SK-N-SH (cell line): ENCODE measurements at regions not wholly inside any gene's neighbourhood (a gene's known extent, or its start where the extent isn't known, plus 50 kb on each side); places are given as distances from the start of the nearest gene placed in this dataset.
"Not testable (repeated sequence)": the region's sequence is repeated elsewhere in the genome, so short reads cannot be mapped to it uniquely, and the experiment has no call there.

Source experiments
- CTCF ChIA-PET: fragments of 300-600, 350-600 bp; formaldehyde crosslinking; extraction: SDS; loops from one replicate; lab custom pipeline; 2021; lab: Yijun Ruan, JAX
- POLR2A ChIA-PET: fragments of 350-600 bp; sonication (Branson Sonifier 250); formaldehyde crosslinking; extraction: SDS; loops from one replicate; lab custom pipeline; 2020; ENCODE audit warnings: antibody characterized with exemption, inconsistent platforms; lab: Yijun Ruan, JAX
- DNase-seq: peaks from one replicate; pipeline ENCODE4 v3.0.0; 2012
- H2AFZ ChIP-seq: fragments of 200-600 bp; sonication (generic); 2 replicates; pipeline ENCODE4 v1.8.1; 2016; ENCODE audit warnings: antibody characterized with exemption, mild to moderate bottlenecking, low read depth
- H3F3A ChIP-seq: fragments of 200-600 bp; sonication (generic); replicated peaks from 2 replicates; pipeline ENCODE3; 2016; ENCODE audit warnings: antibody characterized with exemption, mild to moderate bottlenecking; ENCODE audit not compliant: insufficient read depth
- H3K27ac ChIP-seq, 2 experiments: fragments of 200-500 bp in 1 of 2; fragments of 200-600 bp in 1 of 2; sonication (Bioruptor generic) in 1 of 2; sonication (generic), shearing (Covaris generic) in 1 of 2; 2 replicates each; pipeline versions ENCODE4 v1.5.1 to v1.6.1; 2014 to 2016; ENCODE audit warnings: low read depth in 2 of 2, inconsistent platforms in 1 of 2, low read length in 1 of 2, mild to moderate bottlenecking in 1 of 2, mixed read lengths in 1 of 2
- H3K27me3 ChIP-seq: fragments of 200-600 bp; sonication (generic), shearing (Covaris generic); 2 replicates; pipeline ENCODE4 v1.6.1; 2016; ENCODE audit warnings: mixed run types; ENCODE audit not compliant: insufficient read depth
- H3K36me3 ChIP-seq, 2 experiments: fragments of 200-500 bp in 1 of 2; fragments of 200-600 bp in 1 of 2; sonication (Bioruptor generic) in 1 of 2; sonication (generic) in 1 of 2; replicated peaks in 1 of 2; 2 replicates each; pipeline versions ENCODE3 to v1.5.1; 2014 to 2016; ENCODE audit warnings: low read length in 1 of 2, mild to moderate bottlenecking in 1 of 2; ENCODE audit not compliant: insufficient read depth in 2 of 2, control insufficient read depth in 1 of 2
- H3K4me1 ChIP-seq, 2 experiments: fragments of 200-500 bp in 1 of 2; fragments of 200-600 bp in 1 of 2; sonication (Bioruptor generic) in 1 of 2; sonication (generic), shearing (Covaris generic) in 1 of 2; 2 replicates each; pipeline versions ENCODE4 v1.5.1 to v1.6.1; 2014 to 2016; ENCODE audit warnings: low read depth in 1 of 2, low read length in 1 of 2, mixed run types in 1 of 2; ENCODE audit not compliant: insufficient read depth in 2 of 2, control insufficient read depth in 1 of 2
- H3K4me2 ChIP-seq: fragments of 200-600 bp; sonication (generic), shearing (Covaris generic); 2 replicates; pipeline ENCODE4 v1.6.1; 2017; ENCODE audit warnings: mixed run types
- H3K4me3 ChIP-seq, 2 experiments: fragments of 200-500 bp in 1 of 2; fragments of 200-600 bp in 1 of 2; sonication (Bioruptor generic) in 1 of 2; sonication (generic), shearing (Covaris generic) in 1 of 2; 2 replicates each; pipeline versions ENCODE4 v1.5.1 to v1.8.1; 2014 to 2016; ENCODE audit warnings: low read depth in 2 of 2, inconsistent platforms in 1 of 2, low read length in 1 of 2, mild to moderate bottlenecking in 1 of 2, mixed read lengths in 1 of 2, moderate library complexity in 1 of 2
- H3K79me2 ChIP-seq: fragments of 200-600 bp; sonication (generic); 2 replicates; pipeline ENCODE4 v1.8.1; 2017; ENCODE audit warnings: mild to moderate bottlenecking; ENCODE audit not compliant: insufficient read depth
- H3K9ac ChIP-seq: fragments of 200-600 bp; sonication (generic); 2 replicates; pipeline ENCODE4 v1.6.1; 2017; ENCODE audit warnings: mixed run types
- H3K9me2 ChIP-seq: fragments of 200-600 bp; sonication (generic); 2 replicates; pipeline ENCODE4 v1.6.1; 2017; ENCODE audit warnings: mixed run types
- H3K9me3 ChIP-seq: fragments of 200-600 bp; sonication (generic); 2 replicates; pipeline ENCODE4 v1.6.1; 2017; ENCODE audit warnings: mixed run types, mild to moderate bottlenecking, moderate library complexity
- H4K20me1 ChIP-seq: fragments of 200-600 bp; sonication (generic); 2 replicates; pipeline ENCODE4 v1.6.1; 2017; ENCODE audit warnings: mild to moderate bottlenecking, mixed run types; ENCODE audit not compliant: insufficient read depth
- CHD2 ChIP-seq: fragments of 150-350 bp; IDR thresholded peaks from 2 replicates; pipeline ENCODE4 v1.6.1; 2018; ENCODE audit warnings: low read length; ENCODE audit not compliant: partially characterized antibody
- ELF1 ChIP-seq: IDR thresholded peaks from 2 replicates; pipeline ENCODE4 v1.4.0; 2012
- FOXJ3 ChIP-seq: sonication (generic); formaldehyde crosslinking; IDR thresholded peaks from 2 replicates; pipeline ENCODE4 v1.5.1; 2020; ENCODE audit warnings: mild to moderate bottlenecking, missing genetic modification reagents
- GATA2 ChIP-seq: sonication (generic); formaldehyde crosslinking; IDR thresholded peaks from 2 replicates; pipeline ENCODE4 v1.5.0; 2020; ENCODE audit warnings: mild to moderate bottlenecking, missing genetic modification reagents
- JUND ChIP-seq: IDR thresholded peaks from 2 replicates; pipeline ENCODE4 v1.4.0; 2012
- MEF2A ChIP-seq: IDR thresholded peaks from 2 replicates; pipeline ENCODE4 v1.4.0; 2012; ENCODE audit warnings: low read depth, borderline replicate concordance
- MXI1 ChIP-seq: IDR thresholded peaks from 2 replicates; pipeline ENCODE4 v1.6.1; 2012; ENCODE audit warnings: mild to moderate bottlenecking, low read depth, low read length, improper control_type of control experiment
- NFIC ChIP-seq: IDR thresholded peaks from 2 replicates; pipeline ENCODE4 v1.4.0; 2012; ENCODE audit warnings: borderline replicate concordance
- RFX5 ChIP-seq: IDR thresholded peaks from 2 replicates; pipeline ENCODE4 v1.6.1; 2012; ENCODE audit warnings: mild to moderate bottlenecking, improper control_type of control experiment, low read length
- TAF1 ChIP-seq: IDR thresholded peaks from 2 replicates; pipeline ENCODE4 v1.6.1; 2012; ENCODE audit warnings: low read depth, mild to moderate bottlenecking, low read length, moderate library complexity, borderline replicate concordance
- TCF12 ChIP-seq: IDR thresholded peaks from 2 replicates; pipeline ENCODE4 v1.4.0; 2012
- YY1 ChIP-seq: IDR thresholded peaks from 2 replicates; pipeline ENCODE4 v1.4.0; 2012; ENCODE audit warnings: low read depth, mild to moderate bottlenecking
- WGBS: methylation state at CpG from one replicate; pipeline ENCODE4 v1.1.6; 2017; ENCODE audit warnings: low lambda C conversion rate; 5-methylcytosine and 5-hydroxymethylcytosine counted together
- TF ChIP-seq, protein P1 (sequence below): fragments of 200-600 bp; sonication (generic); IDR thresholded peaks from 2 replicates; pipeline ENCODE4 v1.6.1; 2017; ENCODE audit warnings: antibody characterized with exemption, mild to moderate bottlenecking, moderate library complexity
- TF ChIP-seq, protein P2 (sequence below): IDR thresholded peaks from 2 replicates; pipeline ENCODE4 v1.4.0; 2012; ENCODE audit warnings: low read depth
- TF ChIP-seq, protein P3 (sequence below): fragments of 150-350 bp; IDR thresholded peaks from 2 replicates; pipeline ENCODE4 v1.6.1; 2017; ENCODE audit warnings: antibody characterized with exemption, low read length, low read depth, borderline replicate concordance
- TF ChIP-seq, protein P4 (sequence below): fragments of 150-350 bp; IDR thresholded peaks from 2 replicates; pipeline ENCODE4 v1.6.1; 2016; ENCODE audit warnings: mild to moderate bottlenecking, low read depth, low read length
- TF ChIP-seq, protein P5 (sequence below): IDR thresholded peaks from 2 replicates; pipeline ENCODE4 v1.4.0; 2012; ENCODE audit warnings: low read depth, borderline replicate concordance

DNA sequence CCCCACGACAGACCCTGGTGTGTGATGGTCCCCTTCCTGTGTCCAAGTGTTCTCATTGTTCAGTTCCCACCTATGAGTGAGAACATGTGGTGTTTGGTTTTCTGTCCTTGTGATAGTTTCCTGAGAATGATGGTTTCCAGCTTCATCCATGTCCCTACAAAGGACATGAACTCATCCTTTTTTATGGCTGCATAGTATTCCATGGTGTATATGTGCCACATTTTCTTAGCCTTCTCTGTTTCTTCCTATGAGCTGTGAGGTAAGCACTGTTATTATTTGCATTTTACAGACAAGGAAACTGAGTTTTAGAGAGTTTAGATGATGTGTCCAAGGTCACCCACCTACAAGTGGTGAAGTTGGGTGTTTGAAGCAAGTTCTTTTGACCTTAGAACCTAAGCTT, 51.1 kb upstream of the BNC1 start:
- DNase-seq, POLR2A ChIA-PET, H3K27ac ChIP-seq, H3F3A ChIP-seq, H3K9me3 ChIP-seq, H3K4me3 ChIP-seq, H3K36me3 ChIP-seq, H4K20me1 ChIP-seq, CTCF ChIA-PET, H2AFZ ChIP-seq, H3K4me2 ChIP-seq, H3K79me2 ChIP-seq, H3K9me2 ChIP-seq, H3K4me1 ChIP-seq, H3K9ac ChIP-seq, H3K27me3 ChIP-seq: not testable (repeated sequence)
- 0% methylated on average over 1 of the region's 1 CpG for WGBS

DNA sequence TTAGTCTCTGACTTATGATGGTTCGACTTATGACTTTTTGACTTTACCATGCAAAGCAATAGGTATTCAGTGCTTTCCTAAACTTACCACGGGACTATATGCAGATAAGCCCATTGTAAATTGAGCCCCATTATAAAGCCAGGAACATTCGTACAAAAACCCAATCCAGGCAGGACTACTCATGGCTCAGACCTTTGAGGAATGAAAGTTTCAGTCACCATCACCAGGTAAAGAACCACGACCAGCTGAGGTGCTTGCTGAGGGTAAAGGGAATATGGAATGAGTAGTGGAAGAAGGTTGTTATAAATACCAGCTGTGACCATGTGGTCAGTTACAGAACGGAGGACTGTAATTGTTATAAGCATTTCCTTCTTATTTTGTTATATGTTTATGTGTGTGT, 54.9 kb upstream of the BNC1 start:
- TF ChIP-seq CHD2, result no peak
- TF ChIP-seq NFIC, result no peak
- TF ChIP-seq, protein P1, sequence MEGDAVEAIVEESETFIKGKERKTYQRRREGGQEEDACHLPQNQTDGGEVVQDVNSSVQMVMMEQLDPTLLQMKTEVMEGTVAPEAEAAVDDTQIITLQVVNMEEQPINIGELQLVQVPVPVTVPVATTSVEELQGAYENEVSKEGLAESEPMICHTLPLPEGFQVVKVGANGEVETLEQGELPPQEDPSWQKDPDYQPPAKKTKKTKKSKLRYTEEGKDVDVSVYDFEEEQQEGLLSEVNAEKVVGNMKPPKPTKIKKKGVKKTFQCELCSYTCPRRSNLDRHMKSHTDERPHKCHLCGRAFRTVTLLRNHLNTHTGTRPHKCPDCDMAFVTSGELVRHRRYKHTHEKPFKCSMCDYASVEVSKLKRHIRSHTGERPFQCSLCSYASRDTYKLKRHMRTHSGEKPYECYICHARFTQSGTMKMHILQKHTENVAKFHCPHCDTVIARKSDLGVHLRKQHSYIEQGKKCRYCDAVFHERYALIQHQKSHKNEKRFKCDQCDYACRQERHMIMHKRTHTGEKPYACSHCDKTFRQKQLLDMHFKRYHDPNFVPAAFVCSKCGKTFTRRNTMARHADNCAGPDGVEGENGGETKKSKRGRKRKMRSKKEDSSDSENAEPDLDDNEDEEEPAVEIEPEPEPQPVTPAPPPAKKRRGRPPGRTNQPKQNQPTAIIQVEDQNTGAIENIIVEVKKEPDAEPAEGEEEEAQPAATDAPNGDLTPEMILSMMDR, result no peak
- no peak for TF ChIP-seq RFX5
- TF ChIP-seq, protein P2, sequence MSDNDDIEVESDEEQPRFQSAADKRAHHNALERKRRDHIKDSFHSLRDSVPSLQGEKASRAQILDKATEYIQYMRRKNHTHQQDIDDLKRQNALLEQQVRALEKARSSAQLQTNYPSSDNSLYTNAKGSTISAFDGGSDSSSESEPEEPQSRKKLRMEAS, result no peak
- TF ChIP-seq FOXJ3 (CRISPR knock-in tag), result no peak
- TF ChIP-seq TAF1, result no peak
- no peak for TF ChIP-seq TCF12
- no peak for TF ChIP-seq YY1
- no peak for TF ChIP-seq MEF2A
- TF ChIP-seq ELF1, result no peak
- TF ChIP-seq JUND, result no peak
- TF ChIP-seq, protein P3, sequence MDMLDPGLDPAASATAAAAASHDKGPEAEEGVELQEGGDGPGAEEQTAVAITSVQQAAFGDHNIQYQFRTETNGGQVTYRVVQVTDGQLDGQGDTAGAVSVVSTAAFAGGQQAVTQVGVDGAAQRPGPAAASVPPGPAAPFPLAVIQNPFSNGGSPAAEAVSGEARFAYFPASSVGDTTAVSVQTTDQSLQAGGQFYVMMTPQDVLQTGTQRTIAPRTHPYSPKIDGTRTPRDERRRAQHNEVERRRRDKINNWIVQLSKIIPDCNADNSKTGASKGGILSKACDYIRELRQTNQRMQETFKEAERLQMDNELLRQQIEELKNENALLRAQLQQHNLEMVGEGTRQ, result no peak
- TF ChIP-seq GATA2 (CRISPR knock-in tag), result no peak
- TF ChIP-seq, protein P4, sequence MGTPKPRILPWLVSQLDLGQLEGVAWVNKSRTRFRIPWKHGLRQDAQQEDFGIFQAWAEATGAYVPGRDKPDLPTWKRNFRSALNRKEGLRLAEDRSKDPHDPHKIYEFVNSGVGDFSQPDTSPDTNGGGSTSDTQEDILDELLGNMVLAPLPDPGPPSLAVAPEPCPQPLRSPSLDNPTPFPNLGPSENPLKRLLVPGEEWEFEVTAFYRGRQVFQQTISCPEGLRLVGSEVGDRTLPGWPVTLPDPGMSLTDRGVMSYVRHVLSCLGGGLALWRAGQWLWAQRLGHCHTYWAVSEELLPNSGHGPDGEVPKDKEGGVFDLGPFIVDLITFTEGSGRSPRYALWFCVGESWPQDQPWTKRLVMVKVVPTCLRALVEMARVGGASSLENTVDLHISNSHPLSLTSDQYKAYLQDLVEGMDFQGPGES, result no peak
- TF ChIP-seq MXI1, result no peak
- TF ChIP-seq, protein P5, sequence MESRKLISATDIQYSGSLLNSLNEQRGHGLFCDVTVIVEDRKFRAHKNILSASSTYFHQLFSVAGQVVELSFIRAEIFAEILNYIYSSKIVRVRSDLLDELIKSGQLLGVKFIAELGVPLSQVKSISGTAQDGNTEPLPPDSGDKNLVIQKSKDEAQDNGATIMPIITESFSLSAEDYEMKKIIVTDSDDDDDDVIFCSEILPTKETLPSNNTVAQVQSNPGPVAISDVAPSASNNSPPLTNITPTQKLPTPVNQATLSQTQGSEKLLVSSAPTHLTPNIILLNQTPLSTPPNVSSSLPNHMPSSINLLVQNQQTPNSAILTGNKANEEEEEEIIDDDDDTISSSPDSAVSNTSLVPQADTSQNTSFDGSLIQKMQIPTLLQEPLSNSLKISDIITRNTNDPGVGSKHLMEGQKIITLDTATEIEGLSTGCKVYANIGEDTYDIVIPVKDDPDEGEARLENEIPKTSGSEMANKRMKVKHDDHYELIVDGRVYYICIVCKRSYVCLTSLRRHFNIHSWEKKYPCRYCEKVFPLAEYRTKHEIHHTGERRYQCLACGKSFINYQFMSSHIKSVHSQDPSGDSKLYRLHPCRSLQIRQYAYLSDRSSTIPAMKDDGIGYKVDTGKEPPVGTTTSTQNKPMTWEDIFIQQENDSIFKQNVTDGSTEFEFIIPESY, result no peak
- Histone ChIP-seq H3K4me3 (no peak overlapping the region), H3K27me3 (no peaks in the 10 kb centered on the region), H3K36me3 (no peaks in the 10 kb centered on the region), H2AFZ (no peak overlapping the region), H3K9me2 (no peaks in the 10 kb centered on the region), H3K9me3 (no peaks in the 10 kb centered on the region), H3K4me1 (no peaks in the 10 kb centered on the region), H3K79me2 (no peaks in the 10 kb centered on the region), H3K9ac (no peak overlapping the region), H4K20me1 (no peaks in the 10 kb centered on the region), H3K27ac (no peak overlapping the region), H3K4me2 (no peak overlapping the region), H3F3A (no peaks in the 10 kb centered on the region)
- ChIA-PET CTCF (no interaction called here), POLR2A (no interaction called here)
- DNase-seq, result no peak
- 10% methylated on average over 5 of the region's 5 CpGs for WGBS
